GM12873 (cell line): ENCODE measurements at regions not wholly inside any gene's neighbourhood (a gene's known extent, or its start where the extent isn't known, plus 50 kb on each side); places are given as distances from the start of the nearest gene placed in this dataset.

Experiments used
- CTCF ChIP-seq: IDR thresholded peaks from 2 replicates; pipeline ENCODE4 v1.5.1; 2012; ENCODE audit warnings: low read depth, mild to moderate bottlenecking, moderate library complexity, low read length, control low read depth; ENCODE audit not compliant: insufficient read depth; ENCODE audit errors: missing control alignments

DNA sequence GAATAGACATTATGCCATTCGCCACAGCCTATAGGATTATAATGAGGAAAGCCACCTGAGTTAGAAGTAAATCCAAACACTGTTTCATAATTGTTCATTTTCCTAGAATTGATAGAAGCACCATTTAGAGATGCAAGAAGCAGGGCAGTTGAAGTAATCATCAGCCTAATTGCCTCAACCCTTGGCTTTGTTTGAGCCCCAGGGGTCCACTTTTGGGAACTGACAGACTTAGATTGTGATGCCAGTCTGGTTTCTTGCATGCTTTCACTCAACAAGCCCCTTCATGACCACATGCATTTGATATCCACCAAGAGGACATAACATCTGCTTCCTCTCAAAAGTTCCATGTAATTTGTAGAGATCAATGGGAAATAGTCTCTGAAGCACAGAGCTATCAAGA, 97.2 kb upstream of the COL8A1 start:
- no peak for TF ChIP-seq CTCF

DNA sequence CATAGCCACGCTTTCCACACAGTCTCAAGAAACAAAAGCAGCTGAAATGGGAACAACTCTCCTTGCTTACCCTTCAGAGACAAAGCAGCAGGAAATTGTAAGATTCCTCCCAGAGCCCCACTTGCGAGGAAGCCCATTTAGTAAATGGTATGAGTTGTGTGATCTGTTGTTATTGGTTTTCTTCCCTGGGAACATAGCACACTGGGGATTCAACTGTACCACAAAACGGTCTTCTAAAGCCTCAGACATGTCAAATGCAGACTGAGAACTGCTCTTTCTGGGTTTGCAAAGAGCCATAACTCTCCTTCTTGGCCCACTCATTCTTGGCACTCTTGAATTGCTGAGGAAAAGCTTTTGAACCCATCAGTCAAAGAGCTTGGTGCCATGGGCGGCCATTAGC, 101.0 kb upstream of the COL8A1 start:
- TF ChIP-seq CTCF = no peak

- TF ChIP-seq CTCF = no peak
Observed at GRCh38 chr3:99536555-99537314, 101.7 kb upstream of the COL8A1 start.

- no peak for TF ChIP-seq CTCF
Observed at GRCh38 chr3:99534951-99535704, 103.3 kb upstream of the COL8A1 start.

DNA sequence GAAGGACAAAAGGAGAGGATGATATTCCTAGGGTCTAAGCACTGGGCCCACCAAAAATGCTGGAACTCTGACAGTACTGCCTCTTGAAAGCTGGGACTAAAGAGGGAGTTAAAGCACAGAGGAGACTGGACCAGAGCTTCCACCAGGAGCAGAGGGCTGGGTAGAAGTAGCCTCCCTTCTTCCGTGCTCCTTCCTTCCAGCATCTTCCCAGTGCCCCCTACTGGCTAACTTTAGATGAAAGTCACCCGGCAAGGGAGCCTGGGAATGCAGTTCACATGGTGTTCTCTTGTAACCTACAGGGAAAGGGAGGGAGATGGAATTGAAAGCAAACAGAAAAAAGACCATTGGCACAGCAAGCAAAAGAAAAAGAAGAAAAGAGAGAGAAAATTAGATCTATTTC, 106.1 kb upstream of the COL8A1 start:
- TF ChIP-seq CTCF = peak; percentile 73

GRCh38 chr3:99529265-99529664, 109.1 kb upstream of the COL8A1 start:
- TF ChIP-seq CTCF = no peak

GRCh38 chr3:99526921-99527320, 111.5 kb upstream of the COL8A1 start:
- no peak for TF ChIP-seq CTCF
